ENCODE measurements at regions not wholly inside any gene's neighbourhood (a gene's known extent, or its start where the extent isn't known, plus 50 kb on each side); places are given as distances from the start of the nearest gene placed in this dataset.

- Mint-ChIP-seq H3K4me1 (ENCODE audit: unreplicated experiment) (no peaks in the 10 kb centered on the region), H3K27me3 (ENCODE audit: unreplicated experiment) (no peaks in the 10 kb centered on the region), H3K9me3 (ENCODE audit: unreplicated experiment) (no peaks in the 10 kb centered on the region), H3K27ac (ENCODE audit: unreplicated experiment) (no peak overlapping the region), H3K36me3 (ENCODE audit: unreplicated experiment) (no peaks in the 10 kb centered on the region), H3K4me3 (ENCODE audit: unreplicated experiment) (no peak overlapping the region)
- no peak for TF ChIP-seq CTCF (IDR thresholded peaks at IDR 0.05)
- DNase-seq (ENCODE audit: extremely low spot score, unreplicated experiment), result no peak
Observed at GRCh38 chr12:5260086-5260485, 171.8 kb upstream of the NTF3 start.

- no peak overlapping the region for H3K4me3 Mint-ChIP-seq (ENCODE audit: unreplicated experiment)
- no peaks in the 10 kb centered on the region for H3K9me3 Mint-ChIP-seq (ENCODE audit: unreplicated experiment)
- no peak for DNase-seq (ENCODE audit: extremely low spot score, unreplicated experiment)
- TF ChIP-seq CTCF (IDR thresholded peaks at IDR 0.05), result no peak
- no peaks in the 10 kb centered on the region for H3K36me3 Mint-ChIP-seq (ENCODE audit: unreplicated experiment)
- no peaks in the 10 kb centered on the region for H3K27me3 Mint-ChIP-seq (ENCODE audit: unreplicated experiment)
- no peak overlapping the region for H3K27ac Mint-ChIP-seq (ENCODE audit: unreplicated experiment)
- H3K4me1 Mint-ChIP-seq (ENCODE audit: unreplicated experiment), result no peaks in the 10 kb centered on the region
Observed at GRCh38 chr12:5260591-5261086, 171.3 kb upstream of the NTF3 start.

- Mint-ChIP-seq H3K27ac (ENCODE audit: unreplicated experiment) (no peak overlapping the region), H3K36me3 (ENCODE audit: unreplicated experiment) (no peaks in the 10 kb centered on the region), H3K27me3 (ENCODE audit: unreplicated experiment) (no peaks in the 10 kb centered on the region), H3K9me3 (ENCODE audit: unreplicated experiment) (peaks cover 6% of the 10 kb centered on the region), H3K4me1 (ENCODE audit: unreplicated experiment) (no peaks in the 10 kb centered on the region), H3K4me3 (ENCODE audit: unreplicated experiment) (no peak overlapping the region)
- DNase-seq (ENCODE audit: extremely low spot score, unreplicated experiment), result no peak
- no peak for TF ChIP-seq CTCF (IDR thresholded peaks at IDR 0.05)
Observed at GRCh38 chr12:5262450-5262849, 169.5 kb upstream of the NTF3 start.

- Mint-ChIP-seq H3K9me3 (ENCODE audit: unreplicated experiment) (peaks cover 6% of the 10 kb centered on the region), H3K36me3 (ENCODE audit: unreplicated experiment) (no peaks in the 10 kb centered on the region), H3K4me1 (ENCODE audit: unreplicated experiment) (no peaks in the 10 kb centered on the region), H3K27ac (ENCODE audit: unreplicated experiment) (no peak overlapping the region), H3K4me3 (ENCODE audit: unreplicated experiment) (no peak overlapping the region), H3K27me3 (ENCODE audit: unreplicated experiment) (no peaks in the 10 kb centered on the region)
- TF ChIP-seq CTCF (IDR thresholded peaks at IDR 0.05), result no peak
- no peak for DNase-seq (ENCODE audit: extremely low spot score, unreplicated experiment)
Observed at GRCh38 chr12:5262885-5263284, 169.0 kb upstream of the NTF3 start.

- H3K36me3 Mint-ChIP-seq (ENCODE audit: unreplicated experiment), result no peaks in the 10 kb centered on the region
- peaks cover 6% of the 10 kb centered on the region for H3K9me3 Mint-ChIP-seq (ENCODE audit: unreplicated experiment)
- no peak overlapping the region for H3K4me3 Mint-ChIP-seq (ENCODE audit: unreplicated experiment)
- no peak for TF ChIP-seq CTCF (IDR thresholded peaks at IDR 0.05)
- no peak for DNase-seq (ENCODE audit: extremely low spot score, unreplicated experiment)
- no peaks in the 10 kb centered on the region for H3K4me1 Mint-ChIP-seq (ENCODE audit: unreplicated experiment)
- no peaks in the 10 kb centered on the region for H3K27me3 Mint-ChIP-seq (ENCODE audit: unreplicated experiment)
- no peak overlapping the region for H3K27ac Mint-ChIP-seq (ENCODE audit: unreplicated experiment)
Observed at GRCh38 chr12:5264006-5264405, 167.9 kb upstream of the NTF3 start.

Measured in osteocyte (in vitro differentiated cells).